SKM-1 treated with dmso at 0.1 percent for 144 hours (cell line): ENCODE measurements at regions not wholly inside any gene's neighbourhood (a gene's known extent, or its start where the extent isn't known, plus 50 kb on each side); places are given as distances from the start of the nearest gene placed in this dataset.

ENCODE experiments used
- DNase-seq: peaks from one replicate; lab custom pipeline; 2025; ENCODE audit not compliant: unreplicated experiment; lab: John Stamatoyannopoulos, UW

DNA sequence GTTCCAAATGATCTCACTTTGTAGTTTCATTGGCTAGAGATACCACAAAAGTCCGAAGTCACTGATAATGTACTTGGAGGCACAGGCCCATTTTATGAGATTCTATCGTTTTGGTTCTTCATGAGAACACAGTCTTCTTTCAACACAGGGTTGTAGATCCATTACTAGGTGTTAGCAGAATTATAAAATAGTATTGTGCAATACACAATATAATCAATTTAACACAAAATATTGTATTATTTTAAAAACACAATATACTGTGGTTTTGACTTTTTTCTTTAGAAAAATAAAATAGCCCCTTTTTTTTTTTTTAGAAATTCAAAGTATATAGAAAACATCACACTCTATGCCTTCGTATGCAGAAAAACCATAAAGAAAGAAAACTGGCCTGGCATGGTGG, 138.6 kb upstream of the TSC22D2 start:
- DNase-seq, result no peak

- no peak for DNase-seq
Measured at GRCh38 chr3:150268426-150269391, 139.4 kb upstream of the TSC22D2 start.

GRCh38 chr3:150267288-150267687, 140.8 kb upstream of the TSC22D2 start:
- DNase-seq, result no peak

DNA sequence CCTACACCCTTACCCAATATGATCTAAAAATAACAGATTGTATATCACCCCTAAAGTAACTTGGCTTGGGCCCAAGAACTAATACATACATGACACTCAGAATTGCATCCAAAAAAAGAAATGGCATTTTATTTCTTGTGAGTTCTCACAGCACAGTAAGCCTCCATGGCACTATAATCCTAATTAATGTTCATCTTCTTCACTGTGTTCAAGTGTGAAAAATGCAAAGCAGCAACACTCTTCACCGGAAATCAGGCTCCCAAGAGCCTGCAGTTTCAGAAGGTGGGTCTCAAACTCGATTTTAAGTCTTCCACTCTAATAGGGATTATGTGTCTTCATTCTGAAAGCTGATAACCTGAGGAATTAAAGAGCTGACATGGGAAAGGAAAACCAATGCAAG, 142.8 kb upstream of the TSC22D2 start:
- DNase-seq, result no peak

DNA sequence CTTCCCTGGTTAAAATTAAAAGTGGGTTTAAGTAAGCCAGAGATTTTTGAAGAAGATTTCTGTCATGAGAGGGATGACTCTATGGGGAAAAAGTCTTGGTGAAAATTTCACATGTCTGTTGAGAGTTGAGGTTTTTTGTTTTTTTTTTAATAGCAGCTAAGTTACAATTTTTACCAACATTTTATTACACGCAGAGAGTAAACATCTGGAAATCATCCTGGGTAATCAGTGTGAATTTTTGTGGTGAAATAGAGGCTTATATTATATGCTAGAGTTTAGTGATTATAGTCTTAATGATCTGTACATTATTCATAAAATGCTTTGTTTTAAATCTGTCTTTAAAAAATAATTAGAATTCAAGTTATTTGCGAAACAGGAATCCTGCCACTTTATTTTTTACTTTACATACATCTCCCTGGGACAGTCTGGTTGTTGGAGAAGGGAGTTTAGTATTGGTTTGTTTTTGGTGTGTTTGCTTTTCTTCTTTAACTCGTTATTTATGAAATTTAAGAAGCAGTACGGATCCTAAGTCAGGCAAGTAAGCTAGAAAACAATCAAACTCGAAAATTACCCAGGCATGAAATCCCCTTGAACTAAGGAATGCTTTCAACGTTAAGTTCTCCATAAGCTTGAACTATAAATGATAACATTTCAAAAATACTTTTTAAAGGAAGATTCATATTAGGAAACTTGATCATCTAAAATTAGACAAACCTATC, 143.4 kb upstream of the TSC22D2 start:
- no peak for DNase-seq

DNA sequence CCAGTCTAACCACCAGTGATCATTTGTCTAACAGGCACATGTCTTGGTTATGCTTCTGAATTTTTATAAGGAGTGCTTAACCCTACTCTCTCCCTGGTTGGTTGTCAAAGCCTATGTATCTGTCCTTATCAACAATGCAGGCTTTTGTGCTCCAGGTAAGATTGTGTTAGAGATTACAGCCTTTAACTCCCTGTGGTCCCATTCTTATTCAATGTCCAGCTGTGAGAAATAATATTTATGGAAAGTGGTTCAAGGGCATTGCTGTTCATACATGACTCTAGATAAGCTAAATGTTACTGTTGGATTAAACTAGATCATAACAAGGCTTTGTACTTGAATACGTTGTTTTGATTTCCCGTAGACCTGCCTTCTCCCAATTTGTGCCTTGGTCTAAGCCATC, 146.1 kb upstream of the TSC22D2 start:
- no peak for DNase-seq

DNA sequence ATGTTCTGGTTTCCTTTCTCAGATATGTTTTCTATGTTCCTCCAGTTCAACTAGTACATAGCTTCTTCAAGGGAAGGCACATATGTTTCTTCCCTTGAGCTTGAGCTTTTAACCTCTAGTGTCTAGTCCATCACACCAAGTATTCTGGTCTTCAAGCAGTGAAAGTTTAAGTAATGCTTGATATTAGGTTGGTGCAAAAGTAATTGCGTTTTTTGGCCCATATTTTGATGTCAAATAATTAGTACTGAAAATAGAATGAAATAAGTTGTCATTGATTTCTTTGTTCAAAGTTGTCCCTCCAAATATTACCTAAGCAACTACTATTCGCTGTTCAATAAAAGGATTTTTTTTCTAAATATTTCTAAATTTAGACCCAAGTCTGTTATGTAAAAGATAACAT, 146.7 kb upstream of the TSC22D2 start:
- DNase-seq, result no peak

DNA sequence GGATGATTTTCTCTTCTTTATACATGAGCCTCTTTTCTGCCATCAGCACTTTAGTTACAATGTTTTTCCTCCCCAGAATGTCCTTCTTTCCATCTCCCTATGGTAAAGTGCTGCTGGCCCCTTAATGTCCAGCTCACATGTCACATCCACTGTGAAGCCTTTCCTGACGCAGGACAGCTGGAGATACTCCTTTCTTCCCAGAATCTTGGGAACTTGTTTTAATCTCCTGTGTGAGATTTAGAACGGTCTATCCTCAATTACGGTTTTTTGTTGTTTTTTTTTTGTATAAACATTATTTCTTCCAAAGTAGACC, 147.7 kb upstream of the TSC22D2 start:
- DNase-seq, result no peak

DNA sequence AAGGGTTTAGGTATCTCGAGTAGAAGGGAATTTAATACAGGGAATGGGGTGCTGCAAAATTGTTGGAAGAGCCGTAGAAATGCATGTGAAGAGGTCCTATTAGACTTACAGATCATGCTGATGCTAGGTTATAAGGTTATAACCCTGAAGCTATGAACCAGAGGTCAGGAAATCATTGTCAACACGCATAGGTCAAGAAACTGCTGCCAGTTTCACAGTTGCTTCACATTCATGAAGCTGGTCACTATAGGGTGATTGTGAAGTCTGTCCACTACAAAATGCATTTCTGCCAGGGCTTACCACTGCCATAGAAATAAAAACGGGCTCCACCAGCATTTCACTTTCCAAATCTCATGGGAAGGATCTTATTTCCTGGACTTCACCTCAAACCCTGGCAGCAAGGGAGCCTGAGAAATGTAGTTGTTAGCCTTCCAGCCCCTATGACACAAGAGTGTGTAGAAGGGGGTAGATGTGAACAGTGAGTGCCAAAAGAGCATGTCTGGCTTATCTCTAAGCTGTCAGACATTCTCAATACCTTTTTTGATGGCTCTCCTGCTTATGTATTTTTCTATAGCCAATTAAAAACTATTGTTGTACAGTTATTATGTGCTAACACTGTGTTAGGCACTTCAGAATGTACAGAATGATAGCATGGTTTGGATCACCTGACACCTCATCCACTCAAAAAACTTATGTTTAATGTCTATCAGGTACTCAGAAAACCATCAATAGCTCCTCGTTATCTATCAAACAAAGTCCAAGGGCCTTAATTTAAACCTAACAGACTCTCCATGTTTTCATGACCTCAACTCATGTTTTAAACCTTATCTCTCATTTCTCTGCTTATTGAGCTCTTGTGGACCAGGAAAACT, 148.3 kb upstream of the TSC22D2 start:
- no peak for DNase-seq

- DNase-seq, result no peak
Measured at GRCh38 chr3:150256782-150257181, 151.3 kb upstream of the TSC22D2 start.

DNA sequence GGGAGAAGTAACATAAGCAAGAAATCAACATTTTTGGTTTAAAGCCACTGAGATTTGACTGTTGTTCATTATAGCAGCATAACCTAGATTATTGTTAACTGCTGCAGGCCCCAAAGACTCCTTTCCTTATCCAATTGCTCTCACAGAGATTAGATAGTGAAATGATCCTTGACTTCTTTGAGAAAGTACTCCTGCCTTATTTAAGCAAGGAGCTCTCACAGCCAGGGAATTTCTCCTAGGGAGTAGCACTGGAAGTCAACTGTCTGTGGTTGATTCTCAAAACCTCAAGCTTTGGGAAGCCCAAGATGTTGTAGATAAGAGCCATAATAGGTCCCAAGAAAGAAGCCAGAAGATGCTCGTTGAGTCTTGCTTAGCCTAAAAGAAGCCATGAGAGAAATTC, 151.8 kb upstream of the TSC22D2 start:
- DNase-seq, result no peak

DNA sequence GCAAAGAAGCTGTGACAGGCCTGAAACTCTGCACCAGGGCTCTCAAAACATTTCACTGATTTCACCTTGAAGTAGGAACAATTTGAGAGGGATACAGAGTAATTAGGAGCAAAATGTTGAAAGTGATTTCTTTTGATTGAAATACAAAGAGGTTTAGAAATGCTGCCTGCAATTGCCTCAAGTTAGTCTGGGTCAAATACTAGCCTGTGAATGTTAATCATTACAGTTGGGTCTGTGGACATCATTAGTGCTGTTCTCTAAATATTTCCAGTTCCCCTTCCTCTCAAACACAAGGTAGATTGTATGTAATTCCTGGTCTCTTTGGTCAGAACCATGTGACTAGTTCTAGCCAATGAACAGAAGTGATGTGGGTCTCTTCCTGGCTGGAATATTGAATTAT, 152.3 kb upstream of the TSC22D2 start:
- DNase-seq, result no peak

DNA sequence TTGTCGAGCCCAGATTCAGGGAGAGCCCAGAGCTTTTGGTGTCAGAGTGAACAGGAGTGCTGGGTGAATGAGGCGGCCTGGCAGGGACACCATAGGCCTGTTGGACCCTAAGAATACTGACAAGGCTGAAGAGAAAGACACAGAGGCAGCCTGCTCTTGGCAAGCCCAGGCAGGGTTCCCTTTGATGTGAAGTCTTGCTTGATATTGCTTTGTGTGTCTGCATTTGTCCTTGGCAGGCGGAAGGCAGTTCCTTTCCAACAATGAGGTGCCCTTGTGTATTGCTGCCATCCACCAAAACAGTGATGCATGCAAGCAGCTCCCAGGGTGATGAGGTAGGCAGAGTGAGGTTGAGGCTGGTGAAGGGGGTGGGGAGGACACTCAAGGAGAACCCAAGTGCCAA, 152.7 kb upstream of the TSC22D2 start:
- no peak for DNase-seq

GRCh38 chr3:150254309-150254708, 153.8 kb upstream of the TSC22D2 start:
- no peak for DNase-seq

GRCh38 chr3:150253622-150254021, 154.5 kb upstream of the TSC22D2 start:
- DNase-seq, result no peak

DNA sequence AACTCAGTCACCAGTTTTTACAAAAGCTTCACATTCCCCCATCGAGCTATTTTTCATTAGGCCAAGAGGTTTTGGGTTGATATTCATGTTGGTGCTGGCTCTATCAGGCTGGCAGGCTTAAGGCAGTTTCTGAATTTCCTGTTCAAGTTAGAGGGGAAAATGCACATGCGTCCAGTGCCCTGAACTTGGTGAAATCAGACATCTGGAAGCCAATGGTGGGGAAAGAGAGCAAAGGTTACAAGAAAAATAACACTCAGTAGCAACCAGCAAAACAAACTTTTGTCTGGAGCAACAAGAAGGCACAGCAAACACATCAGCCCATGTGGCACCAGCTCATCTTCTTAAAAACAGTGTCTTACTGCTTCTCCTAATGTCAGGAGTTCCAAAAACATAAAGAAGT, 155.6 kb upstream of the TSC22D2 start:
- DNase-seq, result no peak

DNA sequence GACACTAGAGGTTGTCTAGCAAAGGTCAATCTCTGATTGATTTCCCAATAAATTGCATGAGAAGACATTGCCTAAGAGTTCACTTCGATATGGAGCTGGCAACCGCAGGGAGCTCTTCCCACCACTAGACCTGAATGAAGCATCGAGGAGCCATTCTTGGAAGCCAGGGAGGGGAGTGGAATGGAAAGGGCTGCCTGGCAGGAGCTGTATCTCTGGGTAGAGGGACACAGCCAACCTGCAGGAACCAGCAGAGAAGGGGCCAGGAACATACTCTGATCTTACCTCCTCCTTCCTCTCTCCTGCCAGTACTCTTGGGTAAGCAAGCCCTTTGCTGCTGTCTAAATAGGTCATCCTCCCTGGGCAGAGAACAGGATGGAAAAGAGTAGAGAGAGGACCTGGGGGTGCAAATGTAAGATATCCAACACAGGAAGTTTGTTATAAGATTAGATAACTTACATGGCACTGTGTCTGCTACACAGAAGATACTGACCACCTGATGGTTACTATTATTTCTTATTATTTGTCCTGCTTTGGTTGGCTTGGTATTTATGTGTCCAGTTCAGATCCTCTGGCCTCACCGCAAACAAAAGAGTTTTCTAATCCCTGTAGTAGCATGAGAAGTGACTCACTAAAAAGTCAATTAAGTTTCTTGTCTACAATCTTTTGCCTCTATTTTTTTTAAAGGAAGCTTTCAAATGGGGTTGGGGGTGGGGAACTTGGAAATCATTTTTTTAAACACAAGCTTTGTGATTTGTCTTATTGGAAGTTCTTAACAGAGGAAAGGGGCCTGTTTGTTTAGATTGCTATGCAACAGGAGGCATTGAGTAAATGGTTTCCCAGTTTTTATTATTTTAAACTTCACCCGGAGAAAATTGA, 156.7 kb upstream of the TSC22D2 start:
- no peak for DNase-seq

GRCh38 chr3:150249779-150250470, 158.2 kb upstream of the TSC22D2 start:
- DNase-seq, result no peak

GRCh38 chr3:150248888-150249681, 159.0 kb upstream of the TSC22D2 start:
- DNase-seq, result no peak
